GM19324 (cell line): ENCODE measurements at regions not wholly inside any gene's neighbourhood (a gene's known extent, or its start where the extent isn't known, plus 50 kb on each side); places are given as distances from the start of the nearest gene placed in this dataset.

ENCODE experiments used
- ATAC-seq: cut with Tn5 transposase; IDR thresholded peaks from one replicate; pipeline ENCODE4 v1.9.1; 2021; ENCODE audit warnings: mild to moderate bottlenecking, moderate library complexity; ENCODE audit not compliant: unreplicated experiment, low FRiP score

DNA sequence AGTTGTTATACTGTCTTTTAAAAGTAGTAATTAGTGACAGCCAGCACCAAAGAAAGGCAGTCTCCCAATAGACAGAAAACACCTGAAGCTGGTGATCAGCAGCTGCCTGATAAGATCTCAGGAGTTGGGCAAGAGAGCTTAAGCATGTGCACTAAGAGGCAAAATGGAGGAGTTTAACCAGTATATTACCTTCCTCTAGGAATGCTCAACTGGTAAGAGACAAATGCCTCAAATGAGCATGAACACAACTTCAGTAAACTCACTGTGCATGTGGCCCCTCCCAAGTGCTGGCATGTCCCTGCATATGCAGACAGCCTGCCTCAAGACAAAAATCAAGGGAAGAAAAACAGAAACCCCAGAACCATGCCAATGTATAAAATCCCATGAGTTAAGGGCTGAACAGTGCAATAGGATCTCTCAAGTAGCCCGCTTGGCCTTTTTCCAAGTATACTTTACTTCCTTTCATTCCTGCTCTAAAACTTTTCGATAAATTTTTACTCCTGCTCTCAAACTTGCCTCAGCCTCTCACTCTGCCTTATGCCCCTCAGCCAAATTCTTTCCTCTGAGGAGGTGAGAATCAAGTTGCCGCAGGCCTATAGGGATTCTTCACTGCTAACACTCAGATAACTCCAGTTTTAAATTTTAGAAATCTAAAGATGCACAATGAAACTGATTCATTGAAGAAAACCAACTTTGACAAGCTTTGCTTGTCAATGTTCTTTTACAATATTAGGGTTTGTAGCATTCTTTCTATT, 724.8 kb upstream of the RIOK2 start:
- no peak for ATAC-seq

DNA sequence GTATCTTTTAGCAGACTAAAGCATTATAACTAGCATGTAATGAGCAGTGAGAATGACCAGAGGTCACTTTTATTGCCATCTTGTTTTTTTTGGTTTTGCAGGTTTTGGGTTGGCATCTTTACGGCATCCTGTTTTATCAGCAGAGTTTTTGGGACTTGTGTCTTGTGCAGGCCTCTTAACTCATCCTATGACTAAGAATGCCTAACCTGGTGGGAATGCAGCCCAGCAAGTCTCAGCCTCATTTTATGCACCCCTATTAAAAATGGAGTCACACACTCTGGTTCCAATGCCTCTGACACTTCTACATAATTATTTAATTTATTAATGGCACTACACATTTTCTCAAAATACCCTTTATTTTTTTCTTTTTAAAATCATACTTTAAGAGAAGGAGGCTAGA, 726.5 kb upstream of the RIOK2 start:
- ATAC-seq = no peak

DNA sequence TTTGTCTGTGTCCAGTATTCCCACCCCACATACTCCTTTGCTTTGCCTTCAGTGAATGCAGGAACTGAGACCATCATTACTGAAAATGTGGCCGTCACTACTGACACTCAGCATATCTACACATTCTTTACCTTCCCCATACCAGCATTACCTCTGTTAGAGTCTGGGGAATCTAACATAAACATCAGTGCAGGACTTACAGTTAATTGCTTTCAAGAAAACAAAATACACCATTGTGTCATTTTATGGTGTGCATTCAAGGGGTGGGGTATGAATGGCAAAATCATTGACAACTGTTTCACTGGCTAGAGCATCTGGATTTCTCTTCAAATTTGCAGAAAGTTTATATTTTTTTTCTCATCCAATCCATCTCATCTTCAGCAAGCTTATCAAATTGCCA, 731.4 kb upstream of the RIOK2 start:
- ATAC-seq = no peak

DNA sequence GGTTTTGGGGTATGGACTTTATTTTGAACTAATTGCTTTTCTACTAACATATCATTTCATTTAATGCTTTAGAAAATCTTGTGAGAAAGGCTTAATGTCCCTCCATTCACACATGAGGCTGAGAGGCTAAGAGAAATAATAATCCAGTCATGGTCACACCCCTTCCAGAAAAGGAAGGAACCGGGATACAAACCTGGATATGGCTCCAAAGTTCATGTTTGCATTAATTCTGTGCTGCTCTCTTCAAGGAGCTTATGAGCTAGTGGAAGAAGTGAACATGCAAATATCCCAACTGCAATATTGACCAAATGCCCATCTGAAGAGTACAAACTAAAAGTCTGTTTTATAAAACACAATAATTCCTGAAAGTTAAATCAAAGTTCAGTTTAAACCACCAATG, 732.1 kb upstream of the RIOK2 start:
- ATAC-seq = no peak

DNA sequence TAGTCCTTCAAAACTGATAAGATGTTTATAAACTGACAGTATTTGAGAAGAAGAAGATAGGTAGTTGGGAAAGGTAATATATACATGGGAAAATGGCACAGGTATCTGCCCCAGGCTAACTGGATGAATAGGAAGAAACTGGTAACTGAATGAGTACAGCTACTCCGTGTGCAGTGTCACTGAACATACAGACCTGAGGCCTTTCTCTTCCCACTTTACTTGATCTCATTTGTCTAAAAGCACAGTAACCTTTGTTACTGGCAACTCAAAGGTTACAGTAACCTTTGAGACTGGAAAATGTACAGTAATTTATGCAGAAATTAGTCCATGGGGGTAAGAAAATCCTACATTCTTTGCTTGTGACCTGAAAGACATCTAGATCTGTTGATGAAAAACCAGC, 735.0 kb upstream of the RIOK2 start:
- no peak for ATAC-seq

DNA sequence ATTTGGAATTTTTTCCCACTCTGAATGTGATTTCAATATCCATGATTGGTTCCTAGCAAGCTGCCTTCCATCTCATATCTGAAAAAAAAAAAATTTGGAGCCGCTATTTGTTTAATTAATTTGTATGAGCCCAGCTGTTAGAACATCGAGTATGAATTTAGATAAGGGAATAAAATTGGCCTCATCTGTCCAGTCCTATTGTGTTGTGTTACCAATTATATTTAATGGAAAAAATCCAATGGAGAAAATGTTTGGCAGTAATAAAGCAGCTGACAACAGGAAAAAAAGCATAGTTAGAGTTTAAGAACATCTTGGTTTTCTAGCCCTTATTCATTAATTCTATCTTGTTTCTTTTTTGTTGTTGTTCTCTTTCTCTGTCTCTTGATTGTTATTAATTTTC, 735.6 kb upstream of the RIOK2 start:
- no peak for ATAC-seq

DNA sequence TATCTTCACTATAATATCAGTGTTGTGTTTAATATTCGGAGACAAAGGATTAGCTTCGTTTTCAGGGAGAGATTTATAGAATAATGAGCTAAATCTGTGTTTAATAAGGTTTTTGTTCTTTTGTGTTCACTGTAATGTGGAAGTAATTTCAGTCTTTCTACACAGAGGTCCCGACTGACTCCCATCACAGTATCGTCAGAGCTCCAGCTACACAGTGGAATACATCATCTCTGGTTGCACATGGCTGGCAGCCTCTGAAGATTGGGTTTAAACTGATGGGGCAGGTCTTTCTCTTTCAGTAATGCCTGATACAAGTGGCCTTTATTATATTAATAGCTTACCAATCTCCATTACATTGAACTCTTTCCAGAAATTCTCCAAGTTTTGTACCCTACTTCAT, 736.7 kb upstream of the RIOK2 start:
- ATAC-seq = no peak

DNA sequence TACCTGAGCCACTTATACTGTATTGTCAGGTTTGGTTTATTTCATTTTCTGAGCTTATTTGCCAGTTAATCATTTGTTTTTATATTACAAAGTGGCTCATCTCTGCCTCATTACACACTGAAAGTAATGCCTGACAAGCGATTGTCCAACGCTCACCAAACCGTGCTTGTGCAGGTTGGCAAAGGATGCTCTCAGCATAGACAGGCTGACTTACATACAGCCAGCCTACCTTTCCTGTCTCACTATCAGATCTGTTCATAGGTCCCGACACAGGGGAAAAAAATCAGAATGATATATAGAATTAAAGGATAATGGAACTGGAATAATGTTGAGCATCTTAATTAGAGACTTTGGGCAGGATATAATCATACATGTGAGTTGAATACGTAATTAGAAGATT, 739.7 kb upstream of the RIOK2 start:
- no peak for ATAC-seq

DNA sequence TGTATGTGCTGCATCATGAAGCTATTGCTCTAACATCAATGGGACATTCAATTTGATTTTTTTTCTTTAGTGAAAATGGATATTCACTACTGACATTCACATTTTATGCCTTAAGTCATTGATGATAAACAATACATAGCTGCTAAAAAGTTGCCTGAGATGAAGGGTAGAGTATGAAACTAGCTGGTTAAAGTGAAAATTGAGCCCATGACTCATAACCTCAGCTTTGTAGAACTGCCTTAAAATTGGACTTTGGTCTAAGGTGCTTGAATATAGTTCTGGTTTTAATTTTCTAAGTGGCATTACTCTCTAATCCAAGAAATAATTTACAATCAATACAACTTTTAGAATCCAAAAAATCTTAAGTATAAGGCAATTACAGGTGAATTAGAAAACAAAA, 740.4 kb upstream of the RIOK2 start:
- peak; percentile 67 for ATAC-seq

DNA sequence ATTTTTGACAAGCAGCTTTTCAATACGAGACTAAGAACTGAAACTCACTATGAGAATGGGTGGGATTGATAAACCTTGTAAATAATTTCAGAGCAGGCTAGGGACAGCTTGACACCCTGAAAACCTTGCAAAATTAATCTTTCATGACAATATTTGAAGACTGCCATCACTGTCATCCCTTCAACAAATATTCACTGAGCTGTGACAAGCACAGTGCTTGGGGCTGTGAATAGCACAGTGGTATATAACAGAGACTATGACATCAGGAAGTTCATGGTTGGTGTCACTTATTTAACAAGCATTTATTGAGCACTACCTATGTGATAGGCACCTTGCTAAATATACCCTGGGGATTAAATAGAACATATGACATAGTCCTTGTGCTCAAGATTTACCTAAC, 741.0 kb upstream of the RIOK2 start:
- ATAC-seq = peak; percentile 65

DNA sequence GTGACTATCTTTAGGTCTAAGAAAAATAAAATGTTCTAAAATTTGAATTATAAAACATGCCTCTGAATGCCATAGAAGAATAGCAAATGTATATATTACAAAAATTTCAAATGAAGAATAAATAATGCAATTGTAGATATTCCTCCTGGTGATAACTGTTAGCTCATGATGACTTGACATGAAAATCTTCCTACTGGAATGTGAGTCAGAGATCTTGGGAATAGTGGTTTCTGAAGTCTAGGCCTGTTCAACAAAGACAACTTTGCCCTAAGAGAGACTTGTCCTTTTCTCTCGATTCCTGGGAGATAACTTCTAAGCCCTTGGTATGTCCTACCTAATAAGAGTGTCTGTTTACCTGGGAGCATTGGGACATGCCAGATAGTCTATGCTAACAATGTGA, 746.3 kb upstream of the RIOK2 start:
- ATAC-seq = no peak

DNA sequence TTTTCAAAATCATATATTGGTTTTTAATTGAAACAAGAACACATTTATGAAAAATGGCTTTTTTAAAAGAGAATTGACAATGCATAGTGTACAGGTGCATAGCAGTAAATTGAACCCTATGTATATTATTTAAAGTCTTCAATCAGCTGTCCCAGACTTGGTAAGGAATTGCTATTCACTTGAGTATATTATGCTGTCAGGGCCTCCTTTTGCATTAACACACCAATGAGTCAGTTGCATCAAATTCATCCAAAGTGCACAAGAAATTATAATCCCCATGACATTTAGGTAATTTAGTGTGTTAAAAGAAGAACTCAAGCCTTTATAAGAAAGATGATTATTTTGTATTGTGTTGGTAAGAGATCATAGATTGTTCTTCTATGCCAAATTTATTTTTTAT, 748.8 kb upstream of the RIOK2 start:
- no peak for ATAC-seq

DNA sequence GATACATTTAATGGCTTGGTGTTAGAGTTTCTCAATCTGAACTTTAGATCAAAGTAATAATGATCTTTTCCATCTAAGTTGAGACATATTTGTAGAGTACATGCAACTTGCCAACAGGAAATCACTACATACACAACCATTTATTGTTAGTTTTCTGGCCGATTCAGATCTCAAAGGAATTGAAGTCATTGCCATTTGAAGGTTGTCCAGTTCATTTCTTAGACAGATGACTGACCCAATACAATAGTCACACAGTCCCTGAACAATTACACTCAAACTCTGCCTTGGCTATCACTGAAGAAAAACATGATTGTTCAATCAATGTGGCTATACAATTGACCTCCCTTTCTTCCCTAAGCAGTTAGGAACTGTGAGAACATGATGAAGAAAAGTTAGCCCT, 753.2 kb upstream of the RIOK2 start:
- ATAC-seq = no peak

DNA sequence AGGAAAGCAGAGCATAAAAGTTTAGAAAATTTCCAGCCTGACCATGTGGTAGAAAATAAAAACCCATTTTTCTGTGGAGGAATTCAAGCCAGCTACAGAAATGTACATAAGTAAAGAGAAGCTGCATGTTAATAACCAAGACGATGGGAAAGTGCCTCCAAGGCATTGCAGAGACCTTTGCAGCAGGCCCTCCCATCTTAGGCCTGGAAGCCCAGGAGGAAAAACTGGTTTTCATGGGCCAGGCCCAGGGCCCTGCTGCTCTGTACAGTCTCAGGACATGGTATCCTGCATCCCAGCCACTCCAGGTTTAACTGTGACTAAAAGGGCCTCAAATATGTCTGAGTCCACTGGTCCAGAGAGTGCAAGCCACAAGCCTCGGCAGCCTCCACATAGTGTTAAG, 754.8 kb upstream of the RIOK2 start:
- ATAC-seq = no peak

DNA sequence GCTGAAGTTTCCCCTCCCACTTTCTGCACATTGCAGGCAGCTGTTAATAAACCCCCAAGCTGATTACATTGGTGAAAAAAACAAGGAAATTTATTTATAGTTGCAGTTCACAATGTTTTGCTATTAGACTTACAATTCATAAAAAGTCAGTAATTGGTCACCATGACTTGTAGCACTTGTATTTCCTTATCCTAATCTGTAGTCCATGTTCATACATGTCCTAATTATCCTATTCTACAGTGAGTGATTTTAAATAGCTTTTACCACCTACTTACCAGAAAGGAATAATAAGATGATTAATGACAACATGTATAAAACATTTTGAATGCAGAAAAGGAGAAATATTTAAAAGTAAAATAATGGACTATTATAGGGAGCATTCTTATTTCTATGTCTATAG, 760.0 kb upstream of the RIOK2 start:
- ATAC-seq = no peak

DNA sequence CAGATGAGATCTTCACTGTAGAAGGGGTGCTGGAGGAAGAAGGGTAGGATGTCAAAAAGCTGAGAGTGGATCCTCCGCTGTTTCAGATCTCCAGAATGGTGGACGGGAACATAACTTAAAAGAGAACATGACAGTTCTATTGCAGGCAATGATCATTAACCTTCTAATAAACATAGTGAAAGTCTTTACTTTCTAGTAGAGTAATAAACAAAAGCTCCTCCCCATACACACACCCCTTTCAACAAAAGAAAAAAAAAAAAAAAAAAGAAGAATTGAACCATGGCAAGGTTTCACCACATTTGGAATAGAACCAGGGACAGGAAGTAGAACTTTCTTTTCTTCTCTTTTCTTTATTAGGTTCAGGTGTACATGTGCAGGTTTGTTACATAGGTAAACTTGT, 768.1 kb upstream of the RIOK2 start:
- ATAC-seq = no peak

DNA sequence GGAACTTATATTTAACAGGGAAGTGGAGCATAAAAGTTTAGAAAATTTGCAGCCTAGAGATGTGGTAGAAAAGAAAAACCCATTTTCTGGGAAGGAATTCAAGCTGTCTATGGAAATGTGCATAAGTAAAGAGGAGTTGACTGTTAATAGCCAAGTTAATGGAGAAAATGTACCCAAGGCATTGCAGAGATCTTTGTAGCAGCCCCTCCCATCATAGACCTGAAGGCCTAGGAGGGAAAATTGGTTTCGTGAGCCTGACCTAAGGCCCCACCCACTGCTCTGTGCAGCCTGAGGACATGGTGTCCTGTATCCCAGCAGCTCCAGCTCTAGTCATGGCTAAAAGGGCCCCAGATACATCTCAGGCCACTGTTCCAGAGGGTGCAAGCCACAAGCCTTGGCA, 772.4 kb upstream of the RIOK2 start:
- no peak for ATAC-seq

DNA sequence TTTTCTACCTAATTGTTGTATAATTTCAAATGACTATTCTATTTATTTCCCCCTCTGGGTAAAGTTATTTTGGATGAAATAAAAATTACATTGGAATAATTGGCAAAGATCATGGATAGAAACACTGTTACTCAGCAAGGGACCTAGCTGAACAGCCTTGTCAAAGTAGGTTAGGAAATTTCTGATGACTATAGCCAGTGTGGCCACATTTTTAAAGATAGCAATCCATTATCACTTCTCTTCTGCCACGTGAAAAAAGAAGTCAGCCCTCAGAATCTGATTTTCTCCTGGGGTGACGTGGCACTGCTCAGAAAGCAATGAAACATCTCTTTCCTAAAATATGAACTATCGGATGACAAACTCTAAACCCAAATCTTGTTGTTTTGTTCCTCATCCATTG, 784.2 kb upstream of the RIOK2 start:
- ATAC-seq = no peak

DNA sequence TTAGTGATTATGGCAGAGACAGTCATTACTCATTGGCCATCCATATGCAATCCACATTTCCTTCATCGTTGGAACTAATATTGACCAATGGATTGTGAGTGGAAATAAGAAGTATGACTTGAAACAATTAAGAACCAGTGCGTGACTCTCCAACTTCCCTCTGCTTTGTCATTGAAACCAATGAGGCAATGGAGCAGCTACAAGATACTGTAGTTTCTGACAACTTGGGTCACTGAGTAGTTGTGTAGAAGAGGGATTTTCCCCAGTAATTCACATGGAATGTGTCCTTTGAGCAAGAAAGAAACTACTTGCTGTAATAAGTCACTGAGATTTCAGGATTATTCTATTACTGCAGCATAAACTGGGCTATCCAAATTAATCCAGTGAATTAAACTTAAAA, 785.3 kb upstream of the RIOK2 start:
- ATAC-seq = no peak

DNA sequence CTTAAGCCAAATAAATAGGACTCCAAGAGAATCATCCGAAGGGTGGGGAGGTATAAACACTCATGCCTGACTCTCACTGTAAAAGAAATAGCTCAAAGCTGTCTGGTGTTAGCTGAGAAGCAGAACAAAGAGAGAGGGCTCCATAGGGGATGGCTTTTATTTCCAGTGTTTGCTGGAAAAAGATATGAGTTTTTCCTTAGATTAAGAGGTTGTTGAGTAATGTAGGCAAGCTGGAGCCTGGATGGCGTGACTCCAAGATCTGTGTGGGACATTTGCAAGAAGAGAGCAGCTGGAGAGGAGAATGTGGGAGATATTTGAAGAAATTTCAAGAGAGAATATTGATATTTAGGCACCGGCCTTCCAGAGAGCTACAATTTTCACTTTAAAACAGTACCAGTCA, 793.7 kb upstream of the RGMB start:
- no peak for ATAC-seq

DNA sequence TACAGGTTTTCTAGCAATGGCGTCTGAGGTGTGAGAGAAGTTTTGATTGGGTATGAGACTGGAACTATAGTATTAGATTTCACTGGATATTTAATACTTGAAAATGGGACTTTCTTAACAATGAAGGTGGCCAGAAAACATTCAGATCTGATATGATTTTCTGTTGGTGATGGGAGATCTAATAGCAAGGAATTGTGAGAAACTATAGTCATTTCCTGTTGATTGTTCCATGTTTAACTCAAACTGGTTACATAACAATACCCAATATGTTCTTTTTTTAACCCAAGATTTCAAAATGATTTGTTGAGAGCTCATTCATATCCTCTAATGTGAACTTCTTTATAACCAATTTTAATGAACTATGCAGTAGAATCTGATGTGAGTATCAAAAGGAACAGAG, 793.2 kb upstream of the RGMB start:
- no peak for ATAC-seq

DNA sequence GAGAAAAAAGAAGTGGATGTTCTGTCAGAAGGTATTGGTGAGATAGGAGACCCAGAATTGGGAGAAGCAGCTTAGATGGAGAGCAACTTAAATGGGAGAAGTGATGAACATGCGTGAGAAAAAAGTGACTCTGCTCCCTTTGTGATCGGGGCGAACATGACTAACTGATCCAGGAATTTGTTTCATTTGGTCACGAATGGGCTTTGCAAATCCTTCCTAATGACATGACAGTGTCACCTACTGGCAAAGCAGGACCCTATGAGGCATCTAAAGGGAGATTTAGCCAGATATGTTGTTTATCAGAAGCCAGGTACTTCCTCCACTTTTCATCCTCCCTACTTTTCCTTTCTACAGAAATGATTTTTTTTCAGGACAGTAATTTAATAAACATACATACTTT, 787.4 kb upstream of the RGMB start:
- no peak for ATAC-seq

DNA sequence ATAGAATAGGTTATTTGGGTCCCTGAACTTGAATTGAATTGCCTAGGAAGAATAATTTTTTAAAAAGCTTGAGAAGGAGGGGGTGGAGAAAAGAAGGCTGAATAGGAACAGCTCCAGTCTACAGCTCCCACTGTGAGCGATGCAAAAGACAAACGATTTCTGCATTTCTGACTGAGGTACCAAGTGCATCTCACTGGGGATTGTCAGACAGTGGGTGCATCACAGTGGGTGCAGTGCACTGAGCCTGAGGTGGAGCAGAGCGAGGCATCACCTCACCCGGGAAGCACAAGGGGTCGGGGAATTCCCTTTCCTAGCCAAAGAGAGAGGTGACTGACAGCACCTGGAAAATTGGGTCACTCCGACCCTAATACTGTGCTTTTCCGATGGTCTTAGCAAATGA, 782.2 kb upstream of the RGMB start:
- no peak for ATAC-seq
